22Rv1 (cell line): ENCODE measurements at regions not wholly inside any gene's neighbourhood (a gene's known extent, or its start where the extent isn't known, plus 50 kb on each side); places are given as distances from the start of the nearest gene placed in this dataset.
"Not testable (repeated sequence)": the region's sequence is repeated elsewhere in the genome, so short reads cannot be mapped to it uniquely, and the experiment has no call there.

ENCODE experiments used
- H3K27ac ChIP-seq: fragments of 450-650 bp; 2 replicates; pipeline ENCODE4 v1.5.1; 2017
- ZFX ChIP-seq: fragments of 450-650 bp; IDR thresholded peaks from 2 replicates; pipeline ENCODE4 v1.6.1; 2017; ENCODE audit warnings: antibody characterized with exemption, borderline replicate concordance
- TF ChIP-seq, protein P1 (sequence below): fragments of 450-650 bp; IDR thresholded peaks from 2 replicates; pipeline ENCODE4 v1.5.1; 2017; ENCODE audit warnings: mild to moderate bottlenecking

DNA sequence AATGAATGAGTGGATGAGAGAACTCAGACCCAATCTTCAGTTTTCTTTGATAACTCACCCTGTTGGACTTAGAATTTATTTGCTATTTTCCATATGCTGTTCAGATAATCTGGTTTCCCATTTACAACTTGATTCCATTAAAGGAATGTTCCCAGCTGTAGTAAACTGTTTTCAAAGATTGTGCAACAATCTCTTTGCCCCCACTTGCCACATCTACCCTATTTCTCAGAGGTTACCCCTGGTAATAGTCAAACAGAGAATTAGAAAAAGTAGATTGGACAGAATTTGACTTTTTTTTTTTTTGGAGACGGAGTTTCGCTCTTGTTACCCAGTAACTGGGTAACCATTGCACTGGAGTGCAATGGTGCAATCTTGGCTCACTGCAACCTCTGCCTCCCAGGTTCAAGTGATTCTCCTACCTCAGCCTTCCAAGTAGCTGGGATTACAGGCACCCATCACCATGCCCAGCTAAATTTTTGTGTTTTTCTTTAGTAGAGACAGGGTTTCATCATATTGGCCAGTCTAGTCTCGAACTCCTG lies 93.4 kb upstream of the SIX2 start:
- no peak overlapping the region for H3K27ac ChIP-seq
- no peak for TF ChIP-seq ZFX
- TF ChIP-seq, protein P1, sequence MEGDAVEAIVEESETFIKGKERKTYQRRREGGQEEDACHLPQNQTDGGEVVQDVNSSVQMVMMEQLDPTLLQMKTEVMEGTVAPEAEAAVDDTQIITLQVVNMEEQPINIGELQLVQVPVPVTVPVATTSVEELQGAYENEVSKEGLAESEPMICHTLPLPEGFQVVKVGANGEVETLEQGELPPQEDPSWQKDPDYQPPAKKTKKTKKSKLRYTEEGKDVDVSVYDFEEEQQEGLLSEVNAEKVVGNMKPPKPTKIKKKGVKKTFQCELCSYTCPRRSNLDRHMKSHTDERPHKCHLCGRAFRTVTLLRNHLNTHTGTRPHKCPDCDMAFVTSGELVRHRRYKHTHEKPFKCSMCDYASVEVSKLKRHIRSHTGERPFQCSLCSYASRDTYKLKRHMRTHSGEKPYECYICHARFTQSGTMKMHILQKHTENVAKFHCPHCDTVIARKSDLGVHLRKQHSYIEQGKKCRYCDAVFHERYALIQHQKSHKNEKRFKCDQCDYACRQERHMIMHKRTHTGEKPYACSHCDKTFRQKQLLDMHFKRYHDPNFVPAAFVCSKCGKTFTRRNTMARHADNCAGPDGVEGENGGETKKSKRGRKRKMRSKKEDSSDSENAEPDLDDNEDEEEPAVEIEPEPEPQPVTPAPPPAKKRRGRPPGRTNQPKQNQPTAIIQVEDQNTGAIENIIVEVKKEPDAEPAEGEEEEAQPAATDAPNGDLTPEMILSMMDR: no peak

DNA sequence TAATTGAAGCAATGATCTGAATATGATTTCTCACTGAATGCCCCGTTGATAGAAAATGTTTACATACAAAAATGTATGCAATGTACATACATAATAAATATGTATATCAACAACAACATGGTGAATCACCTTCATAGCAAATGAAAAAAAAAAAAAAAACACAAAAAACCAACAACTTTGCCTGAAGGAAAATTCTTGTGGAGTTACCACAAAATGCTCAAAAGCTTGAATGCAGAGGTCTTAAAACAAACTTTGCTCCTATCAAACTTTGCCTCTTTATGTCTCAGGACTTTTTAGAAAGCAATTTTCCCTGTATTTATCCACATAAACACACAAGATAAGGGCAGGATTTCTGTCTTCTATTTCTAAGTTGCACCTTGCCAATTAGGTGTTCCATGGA lies 92.9 kb upstream of the SIX2 start:
- no peak overlapping the region for H3K27ac ChIP-seq
- no peak for TF ChIP-seq ZFX
- TF ChIP-seq, protein P1: no peak

DNA sequence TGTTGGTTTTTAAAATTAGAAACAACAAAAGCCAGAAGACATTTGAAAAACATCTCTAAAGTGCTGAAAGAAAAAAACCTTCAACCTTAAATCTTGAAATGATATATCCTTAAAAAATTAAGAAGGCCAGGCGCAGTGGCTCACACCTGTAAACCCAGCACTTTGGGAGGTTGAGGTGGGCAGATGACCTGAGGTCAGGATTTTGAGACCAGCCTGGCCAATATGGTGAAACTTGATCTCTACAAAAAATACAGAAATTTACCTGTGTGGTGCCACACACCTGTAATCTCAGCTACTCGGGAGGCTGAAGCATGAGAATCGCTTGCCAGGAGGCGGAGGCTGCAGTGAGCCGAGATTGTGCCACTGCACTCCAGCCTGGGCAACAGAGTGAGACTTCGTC lies 87.7 kb upstream of the SIX2 start:
- TF ChIP-seq, protein P1: no peak
- no peak for TF ChIP-seq ZFX
- no peak overlapping the region for H3K27ac ChIP-seq

DNA sequence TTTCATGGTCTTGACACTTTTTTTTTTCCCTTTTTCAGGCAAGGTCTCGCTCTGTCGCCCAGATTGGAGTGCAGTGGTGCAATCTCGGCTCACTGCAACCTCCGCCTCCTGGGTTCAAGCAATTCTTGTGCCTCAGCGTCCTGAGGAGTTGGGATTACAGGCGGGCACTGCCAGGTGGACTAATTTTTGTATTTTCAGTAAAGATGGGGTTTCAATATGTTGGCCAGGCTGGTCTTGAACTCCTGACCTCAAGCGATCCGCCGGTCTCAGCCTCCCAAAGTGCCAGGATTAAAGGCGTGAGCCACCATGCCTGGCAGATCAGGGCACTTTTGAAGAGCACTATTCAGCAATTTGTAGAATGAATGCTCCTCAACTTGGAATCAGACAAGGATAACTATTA lies 86.8 kb upstream of the SIX2 start:
- H3K27ac ChIP-seq: not testable (repeated sequence)

DNA sequence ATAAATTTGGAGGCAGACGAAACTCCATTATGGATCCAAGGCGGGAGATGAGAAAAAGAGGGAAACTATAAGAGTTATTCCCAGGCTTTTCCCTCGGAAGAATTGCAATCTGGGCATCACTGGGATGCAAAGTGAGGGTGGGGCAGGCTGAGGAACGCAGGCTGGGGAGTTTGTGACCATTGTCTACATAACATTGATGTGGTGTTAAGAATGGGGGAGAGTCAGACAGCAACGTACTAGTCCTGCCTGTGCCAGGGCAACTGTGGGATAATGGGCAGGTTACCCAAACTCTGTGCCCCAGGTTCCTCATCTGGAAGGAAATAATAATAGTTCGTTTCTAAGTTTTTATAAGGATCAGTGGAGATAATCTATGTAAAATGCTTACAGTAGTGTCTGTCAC lies 84.4 kb upstream of the SIX2 start:
- H3K27ac ChIP-seq: no peak overlapping the region
- TF ChIP-seq, protein P1: no peak
- no peak for TF ChIP-seq ZFX

DNA sequence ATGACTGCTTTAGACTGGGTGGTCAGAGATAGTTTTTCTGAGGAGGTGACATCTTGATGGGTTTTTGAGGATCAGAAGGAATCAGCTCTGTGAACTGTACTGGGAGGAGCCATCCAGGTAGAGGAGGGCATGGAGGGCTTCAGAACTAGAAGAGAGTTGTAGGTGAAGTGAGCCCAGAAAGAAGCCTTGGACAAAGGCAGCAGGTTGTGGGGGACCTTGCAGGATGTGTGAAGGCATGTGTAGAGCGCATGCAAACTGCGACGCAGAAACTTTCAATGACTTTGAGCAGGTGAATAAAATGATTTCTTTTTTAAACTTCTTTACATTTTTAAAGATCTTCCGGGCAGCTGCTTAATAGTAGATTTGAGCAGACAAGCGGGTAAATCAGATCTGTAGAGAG lies 83.9 kb upstream of the SIX2 start:
- H3K27ac ChIP-seq: no peak overlapping the region
- TF ChIP-seq, protein P1: no peak
- no peak for TF ChIP-seq ZFX

DNA sequence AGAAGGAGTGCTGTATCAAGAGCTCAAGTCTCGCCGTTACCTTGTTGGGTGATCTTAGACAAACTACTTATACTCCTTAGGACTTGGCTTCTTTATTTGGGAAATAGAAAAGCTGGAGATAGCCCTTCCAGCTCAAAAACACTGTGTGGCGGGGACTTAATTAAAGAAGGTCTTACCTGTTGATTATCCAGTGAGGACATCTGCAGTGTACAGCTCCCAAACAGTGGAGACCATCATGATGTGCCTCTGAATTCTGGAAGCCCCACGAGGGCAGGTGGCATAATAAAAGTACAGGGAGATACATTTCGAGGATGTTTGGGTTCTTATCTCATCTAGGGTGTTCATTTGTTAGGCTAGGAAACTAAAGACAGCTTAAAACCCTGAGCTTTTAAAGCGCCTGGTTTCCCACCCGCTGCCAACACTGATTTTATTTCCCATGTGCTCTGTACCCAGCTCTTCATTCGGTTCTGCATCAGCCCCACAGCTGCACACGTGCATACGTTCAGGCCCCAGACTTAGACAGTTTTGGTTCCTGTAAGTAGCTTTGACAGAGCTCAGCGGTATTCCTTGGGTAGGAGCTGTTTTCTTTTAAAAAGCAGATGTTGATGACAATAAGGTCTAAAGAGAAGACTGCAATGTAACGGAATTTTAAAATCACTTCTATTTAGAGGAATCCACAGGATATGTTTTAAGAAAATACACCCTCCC lies 80.5 kb upstream of the SIX2 start:
- H3K27ac ChIP-seq: no peak overlapping the region
- TF ChIP-seq, protein P1: no peak
- no peak for TF ChIP-seq ZFX

DNA sequence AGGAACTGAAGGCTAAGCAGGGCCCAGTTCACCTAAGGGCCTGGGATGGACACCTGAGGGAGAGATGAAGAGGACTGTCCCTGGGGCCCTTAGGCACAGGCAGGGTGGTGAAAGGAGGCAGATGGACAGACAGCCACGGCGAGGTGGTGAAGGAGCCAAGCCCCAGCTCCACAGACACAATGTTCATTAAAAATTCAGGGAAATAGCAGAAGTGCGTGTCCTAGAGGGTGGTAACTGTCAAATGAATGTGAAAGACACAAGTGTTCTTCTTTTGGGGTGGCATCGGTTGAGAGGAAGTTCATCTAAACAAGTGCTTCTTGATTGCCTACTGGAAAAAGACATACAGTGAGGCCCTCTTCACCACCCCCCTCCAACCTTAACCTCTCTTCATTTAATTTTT lies 76.2 kb upstream of the SIX2 start:
- H3K27ac ChIP-seq: no peak overlapping the region
- no peak for TF ChIP-seq ZFX
- TF ChIP-seq, protein P1: no peak
